ENCODE measurements at regions not wholly inside any gene's neighbourhood (a gene's known extent, or its start where the extent isn't known, plus 50 kb on each side); places are given as distances from the start of the nearest gene placed in this dataset.

DNA sequence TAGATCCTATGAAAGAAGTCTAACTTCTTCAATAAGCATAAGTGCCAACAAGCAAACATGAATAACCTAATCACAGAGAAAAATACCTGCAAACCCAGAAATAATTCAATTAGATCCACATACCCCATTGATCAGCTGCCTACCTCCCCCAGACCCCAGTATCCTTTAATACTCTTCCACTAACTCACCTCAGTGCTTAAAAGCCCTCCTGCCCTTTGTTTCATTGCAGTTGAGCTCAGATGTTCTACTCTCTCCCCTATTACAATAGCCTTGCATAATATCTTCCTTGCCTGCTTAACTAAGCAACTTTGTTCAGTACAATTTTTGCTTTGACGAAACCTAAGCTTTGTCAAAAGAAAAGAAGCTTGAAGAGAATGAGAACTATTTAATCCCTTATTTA, 156.0 kb upstream of the ZC3H15 start:
- Histone ChIP-seq H3K36me3 (ENCODE audit: control insufficient read depth in 4 of 4, insufficient read depth in 4 of 4, low read length in 4 of 4) (peaks cover 0 to 3% (median 0%) of the 10 kb centered on the region in 4 donors), H3K4me1 (ENCODE audit: control insufficient read depth in 5 of 5, insufficient read depth in 5 of 5, low read length in 5 of 5) (no peaks in the 10 kb centered on the region), H3K9ac (ENCODE audit: insufficient read depth in 1 of 2, low read length in 2 of 2) (no peak overlapping the region), H3K4me3 (no peak overlapping the region), H3K9me3 (ENCODE audit: control insufficient read depth in 4 of 4, insufficient read depth in 3 of 4, low read length in 3 of 4) (no peaks in the 10 kb centered on the region), H3K27ac (ENCODE audit: low read depth in 1 of 2, low read length in 1 of 2) (no peak overlapping the region), H3K27me3 (ENCODE audit: control insufficient read depth in 3 of 3, insufficient read depth in 3 of 3, low read length in 2 of 3) (no peaks in the 10 kb centered on the region)
- ATAC-seq (ENCODE audit: insufficient read depth, low FRiP score): no peak
- no peak for DNase-seq
- TF ChIP-seq, protein P1, sequence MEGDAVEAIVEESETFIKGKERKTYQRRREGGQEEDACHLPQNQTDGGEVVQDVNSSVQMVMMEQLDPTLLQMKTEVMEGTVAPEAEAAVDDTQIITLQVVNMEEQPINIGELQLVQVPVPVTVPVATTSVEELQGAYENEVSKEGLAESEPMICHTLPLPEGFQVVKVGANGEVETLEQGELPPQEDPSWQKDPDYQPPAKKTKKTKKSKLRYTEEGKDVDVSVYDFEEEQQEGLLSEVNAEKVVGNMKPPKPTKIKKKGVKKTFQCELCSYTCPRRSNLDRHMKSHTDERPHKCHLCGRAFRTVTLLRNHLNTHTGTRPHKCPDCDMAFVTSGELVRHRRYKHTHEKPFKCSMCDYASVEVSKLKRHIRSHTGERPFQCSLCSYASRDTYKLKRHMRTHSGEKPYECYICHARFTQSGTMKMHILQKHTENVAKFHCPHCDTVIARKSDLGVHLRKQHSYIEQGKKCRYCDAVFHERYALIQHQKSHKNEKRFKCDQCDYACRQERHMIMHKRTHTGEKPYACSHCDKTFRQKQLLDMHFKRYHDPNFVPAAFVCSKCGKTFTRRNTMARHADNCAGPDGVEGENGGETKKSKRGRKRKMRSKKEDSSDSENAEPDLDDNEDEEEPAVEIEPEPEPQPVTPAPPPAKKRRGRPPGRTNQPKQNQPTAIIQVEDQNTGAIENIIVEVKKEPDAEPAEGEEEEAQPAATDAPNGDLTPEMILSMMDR (IDR thresholded peaks at IDR 0.05; ENCODE audit: control extremely low read depth, extremely low read depth): no peak
- 97 to 98% methylated on average over 1 of the region's 1 CpG for WGBS, 2 donors

DNA sequence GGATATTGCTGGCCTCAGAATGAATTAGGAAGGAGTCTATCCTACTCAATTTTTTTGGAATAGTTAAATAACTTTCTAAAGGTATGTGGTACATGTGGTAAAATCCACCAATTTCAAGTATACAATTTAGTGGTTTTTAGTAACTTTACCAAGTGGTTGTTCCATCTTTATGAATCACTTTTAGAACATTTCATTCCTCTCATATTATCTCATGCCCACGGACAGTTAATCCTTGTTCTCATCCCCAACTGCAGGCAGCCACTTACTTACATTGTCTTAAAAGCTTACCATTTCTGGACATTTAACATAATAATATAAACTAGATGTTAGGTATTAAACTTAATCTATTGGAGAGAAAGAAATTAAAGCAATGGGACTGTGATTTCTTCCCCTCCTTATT, 146.3 kb upstream of the ZC3H15 start:
- ATAC-seq (ENCODE audit: insufficient read depth, low FRiP score): no peak
- H3K9ac ChIP-seq (ENCODE audit: insufficient read depth in 1 of 2, low read length in 2 of 2): no peak overlapping the region
- no peaks in the 10 kb centered on the region for H3K27me3 ChIP-seq (ENCODE audit: control insufficient read depth in 3 of 3, insufficient read depth in 3 of 3, low read length in 2 of 3)
- WGBS, 2 donors: 95 to 98% methylated on average over 1 of the region's 1 CpG
- no peaks in the 10 kb centered on the region for H3K4me1 ChIP-seq (ENCODE audit: control insufficient read depth in 5 of 5, insufficient read depth in 5 of 5, low read length in 5 of 5)
- H3K9me3 ChIP-seq (ENCODE audit: control insufficient read depth in 4 of 4, insufficient read depth in 3 of 4, low read length in 3 of 4): peaks cover 0 to 4% (median 0%) of the 10 kb centered on the region in 4 donors
- DNase-seq: no peak
- no peak overlapping the region for H3K4me3 ChIP-seq
- no peaks in the 10 kb centered on the region for H3K36me3 ChIP-seq (ENCODE audit: control insufficient read depth in 4 of 4, insufficient read depth in 4 of 4, low read length in 4 of 4)
- TF ChIP-seq, protein P1 (IDR thresholded peaks at IDR 0.05; ENCODE audit: control extremely low read depth, extremely low read depth): no peak
- H3K27ac ChIP-seq (ENCODE audit: low read depth in 1 of 2, low read length in 1 of 2): no peak overlapping the region

DNA sequence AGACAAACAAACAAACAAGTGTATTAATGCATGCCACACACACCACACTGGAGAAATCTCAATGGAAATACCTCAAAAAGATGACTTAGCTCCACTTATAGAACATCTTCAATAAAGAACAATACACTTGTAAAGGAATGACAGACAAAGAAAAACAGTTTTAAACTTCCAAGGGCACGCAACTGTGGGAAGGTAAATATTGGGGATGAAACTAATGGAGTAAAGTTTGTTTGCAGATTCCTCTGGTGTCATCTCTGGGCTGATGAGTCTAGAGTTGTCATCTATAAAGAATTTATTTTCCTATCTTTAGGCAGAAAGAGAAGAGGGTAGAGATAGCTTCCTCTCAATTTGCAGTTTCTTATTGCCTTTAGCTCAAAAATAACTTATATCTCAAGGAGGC, 144.0 kb upstream of the ZC3H15 start:
- Histone ChIP-seq H3K27ac (ENCODE audit: low read depth in 1 of 2, low read length in 1 of 2) (no peak overlapping the region), H3K9ac (ENCODE audit: insufficient read depth in 1 of 2, low read length in 2 of 2) (no peak overlapping the region), H3K4me1 (ENCODE audit: control insufficient read depth in 5 of 5, insufficient read depth in 5 of 5, low read length in 5 of 5) (peaks cover 0 to 9% (median 0%) of the 10 kb centered on the region in 5 donors), H3K9me3 (ENCODE audit: control insufficient read depth in 4 of 4, insufficient read depth in 3 of 4, low read length in 3 of 4) (peaks cover 0 to 4% (median 0%) of the 10 kb centered on the region in 4 donors), H3K4me3 (no peak overlapping the region), H3K36me3 (ENCODE audit: control insufficient read depth in 4 of 4, insufficient read depth in 4 of 4, low read length in 4 of 4) (no peaks in the 10 kb centered on the region), H3K27me3 (ENCODE audit: control insufficient read depth in 3 of 3, insufficient read depth in 3 of 3, low read length in 2 of 3) (no peaks in the 10 kb centered on the region)
- WGBS, 2 donors: 98 to 100% methylated on average over 1 of the region's 1 CpG
- ATAC-seq (ENCODE audit: insufficient read depth, low FRiP score) (no peak), DNase-seq (no peak)
- TF ChIP-seq, protein P1 (IDR thresholded peaks at IDR 0.05; ENCODE audit: control extremely low read depth, extremely low read depth): no peak

DNA sequence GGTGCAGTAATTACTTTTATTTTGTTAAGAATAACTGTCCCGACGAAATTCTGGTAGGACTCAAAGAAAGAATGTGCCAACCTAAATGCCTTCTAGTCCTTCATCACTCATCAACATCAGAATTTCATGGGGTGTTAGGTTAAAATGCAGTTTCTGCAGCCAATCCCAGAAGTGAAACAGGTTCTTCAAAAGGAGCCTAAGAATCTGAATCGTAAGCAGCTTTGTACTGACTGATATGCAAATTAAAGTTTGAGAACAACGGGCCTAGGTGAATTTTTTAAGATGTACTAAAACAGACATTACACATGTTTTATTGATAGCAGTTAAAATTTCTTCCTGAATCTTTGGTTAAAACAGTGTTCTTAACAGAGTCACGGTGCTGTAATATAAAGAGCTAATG, 140.3 kb upstream of the ZC3H15 start:
- Histone ChIP-seq H3K27ac (ENCODE audit: low read depth in 1 of 2, low read length in 1 of 2) (no peak overlapping the region), H3K36me3 (ENCODE audit: control insufficient read depth in 4 of 4, insufficient read depth in 4 of 4, low read length in 4 of 4) (no peaks in the 10 kb centered on the region), H3K4me1 (ENCODE audit: control insufficient read depth in 5 of 5, insufficient read depth in 5 of 5, low read length in 5 of 5) (peaks cover 0 to 31% (median 3%) of the 10 kb centered on the region in 5 donors), H3K4me3 (no peak overlapping the region), H3K27me3 (ENCODE audit: control insufficient read depth in 3 of 3, insufficient read depth in 3 of 3, low read length in 2 of 3) (no peaks in the 10 kb centered on the region), H3K9ac (ENCODE audit: insufficient read depth in 1 of 2, low read length in 2 of 2) (no peak overlapping the region), H3K9me3 (ENCODE audit: control insufficient read depth in 4 of 4, insufficient read depth in 3 of 4, low read length in 3 of 4) (no peaks in the 10 kb centered on the region)
- ATAC-seq (ENCODE audit: insufficient read depth, low FRiP score) (no peak), DNase-seq (no peak)
- TF ChIP-seq, protein P1 (IDR thresholded peaks at IDR 0.05; ENCODE audit: control extremely low read depth, extremely low read depth): no peak
- WGBS, 2 donors: 59 to 66% methylated on average over 5 of the region's 5 CpGs

All from lung (tissue), 11 donors.